T-cell (primary cell): ENCODE measurements at regions not wholly inside any gene's neighbourhood (a gene's known extent, or its start where the extent isn't known, plus 50 kb on each side); places are given as distances from the start of the nearest gene placed in this dataset.
"Not testable (repeated sequence)": the region's sequence is repeated elsewhere in the genome, so short reads cannot be mapped to it uniquely, and the experiment has no call there.

Experiments
- ATAC-seq, 4 experiments: fragments of 200-7000 bp in 3 of 4; fragments of 150-1000 bp in 1 of 4; cut with Tn5 transposase; replicated peaks in 1 of 4; 1 replicate in 3 of 4; 2 replicates in 1 of 4; pipeline ENCODE4 v1.10.0; 2021; ENCODE audit warnings: moderate library complexity in 3 of 4, mild to moderate bottlenecking in 2 of 4, moderate number of reproducible peaks in 1 of 4
- CTCF ChIA-PET, 2 donors: fragments of 300-600 bp; sonication (Branson Sonifier 250); formaldehyde crosslinking; loops; one replicate each; lab custom pipeline; 2022; ENCODE audit warnings: antibody characterized with exemption in 2 of 2; lab: Charles Lee
- POLR2A ChIA-PET, 2 donors: fragments of 300-600 bp; sonication (Branson Sonifier 250); formaldehyde crosslinking; loops; one replicate each; lab custom pipeline; 2022; ENCODE audit warnings: antibody characterized with exemption in 2 of 2; lab: Charles Lee
- DNase-seq, 35 experiments: peaks; one replicate each; pipeline versions ENCODE4 v3.0.0 to v3.0.0-alpha.2; 2013 to 2023
- H3K27ac ChIP-seq: one replicate; pipeline ENCODE4 v1.5.1; 2013; ENCODE audit warnings: low read length
- H3K27me3 ChIP-seq, 2 experiments: replicated peaks in 1 of 2; 1 replicate in 1 of 2; 2 replicates in 1 of 2; pipeline versions ENCODE4 v1.6.1 to v1.7.0; 2013; ENCODE audit warnings: low read length in 1 of 2, mixed read lengths in 1 of 2; ENCODE audit not compliant: control insufficient read depth in 2 of 2, insufficient read depth in 2 of 2; ENCODE audit errors: extremely low read depth in 1 of 2
- H3K36me3 ChIP-seq, 2 donors: 1 replicate in 1 of 2; 2 replicates in 1 of 2; pipeline versions ENCODE4 v1.6.1 to v1.7.0; 2013; ENCODE audit warnings: low read length in 1 of 2; ENCODE audit not compliant: control insufficient read depth in 2 of 2, insufficient read depth in 1 of 2; ENCODE audit errors: extremely low read depth in 1 of 2
- H3K4me1 ChIP-seq, 2 experiments: 1 replicate in 1 of 2; 2 replicates in 1 of 2; pipeline versions ENCODE4 v1.6.1 to v1.7.0; 2013; ENCODE audit warnings: low read length in 2 of 2, mixed read lengths in 1 of 2; ENCODE audit not compliant: insufficient read depth in 2 of 2, control insufficient read depth in 1 of 2; ENCODE audit errors: extremely low read depth in 1 of 2
- H3K4me3 ChIP-seq, 2 donors: 1 replicate in 1 of 2; 2 replicates in 1 of 2; pipeline versions ENCODE4 v1.5.1 to v1.7.0; 2013; ENCODE audit warnings: mild to moderate bottlenecking in 2 of 2, low read length in 1 of 2, moderate library complexity in 1 of 2; ENCODE audit not compliant: control insufficient read depth in 1 of 2; ENCODE audit errors: extremely low read depth in 1 of 2
- H3K9me3 ChIP-seq: 2 replicates; pipeline ENCODE4 v1.7.0; 2013
- H3K27ac Mint-ChIP-seq, 2 donors: one replicate each; pipeline ENCODE4 v1.8.0; 2020 to 2021; ENCODE audit warnings: mild to moderate bottlenecking in 2 of 2, mixed read lengths in 2 of 2
- H3K27me3 Mint-ChIP-seq, 2 donors: one replicate each; pipeline ENCODE4 v1.8.0; 2021 to 2022; ENCODE audit warnings: mixed read lengths in 2 of 2
- H3K36me3 Mint-ChIP-seq: one replicate; pipeline ENCODE4 v1.8.0; 2021; ENCODE audit warnings: mixed read lengths
- H3K4me1 Mint-ChIP-seq, 3 donors: one replicate each; pipeline ENCODE4 v1.8.0; 2020 to 2022; ENCODE audit warnings: mixed read lengths in 3 of 3, mild to moderate bottlenecking in 1 of 3
- H3K4me3 Mint-ChIP-seq, 3 donors: one replicate each; pipeline ENCODE4 v1.8.0; 2020 to 2022; ENCODE audit warnings: mild to moderate bottlenecking in 3 of 3, mixed read lengths in 3 of 3, moderate library complexity in 3 of 3
- H3K9me3 Mint-ChIP-seq, 3 donors: one replicate each; pipeline ENCODE4 v1.8.0; 2020 to 2022; ENCODE audit warnings: mixed read lengths in 3 of 3
- WGBS: methylation state at CpG from one replicate; pipeline ENCODE4 v1.1.5; 2013; ENCODE audit warnings: missing lambda C conversion rate; ENCODE audit not compliant: insufficient coverage; 5-methylcytosine and 5-hydroxymethylcytosine counted together

DNA sequence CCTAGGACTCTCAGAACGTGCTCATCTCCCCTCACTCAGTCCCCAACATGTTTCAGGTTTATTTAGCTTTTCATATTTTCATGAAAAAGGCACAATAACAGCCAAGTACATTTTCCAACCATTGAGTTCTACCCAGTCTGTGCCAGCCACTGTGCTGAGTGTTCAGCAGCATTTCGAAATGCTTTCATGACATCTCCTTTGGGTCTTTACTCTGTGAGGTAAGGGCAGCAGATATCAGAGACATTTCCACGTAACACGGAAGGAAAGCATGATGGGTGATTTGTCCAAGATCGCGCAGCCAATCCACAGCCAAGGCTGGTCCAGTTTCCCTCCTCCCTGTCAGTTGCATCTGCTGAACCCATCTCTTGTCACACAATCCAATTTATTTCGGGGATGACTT is 192.6 kb upstream of the IRF2BP2 start:
- H3K9me3 ChIP-seq, H3K4me1 ChIP-seq, H3K4me1 Mint-ChIP-seq, H3K27me3 Mint-ChIP-seq, H3K27ac ChIP-seq, POLR2A ChIA-PET, H3K36me3 ChIP-seq, H3K4me3 Mint-ChIP-seq, CTCF ChIA-PET, H3K27ac Mint-ChIP-seq, H3K4me3 ChIP-seq, H3K36me3 Mint-ChIP-seq, H3K27me3 ChIP-seq, ATAC-seq, H3K9me3 Mint-ChIP-seq, DNase-seq: not testable (repeated sequence)
- 89% methylated on average over 6 of the region's 7 CpGs for WGBS

DNA sequence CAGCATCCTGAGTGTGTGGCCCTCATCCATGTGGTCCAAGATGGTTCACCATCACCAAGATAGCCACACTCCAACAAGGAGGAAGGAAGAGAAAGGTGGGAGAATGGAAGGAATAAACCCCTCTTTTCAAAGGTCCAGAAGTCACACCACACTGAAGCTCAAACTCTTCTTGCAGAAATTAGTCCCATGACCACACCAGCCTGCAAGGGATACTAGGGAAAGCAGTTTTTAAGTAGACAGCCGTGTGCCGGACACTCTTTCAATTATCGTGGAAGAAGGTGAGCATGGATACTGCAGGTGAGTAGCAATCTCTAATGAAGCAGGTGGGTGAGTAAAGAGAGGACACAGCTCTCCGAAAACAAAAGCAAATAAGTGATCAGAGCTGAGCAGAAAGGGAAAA is 191.7 kb upstream of the IRF2BP2 start:
- DNase-seq, H3K9me3 ChIP-seq, H3K4me3 ChIP-seq, ATAC-seq, H3K27me3 Mint-ChIP-seq, H3K27ac ChIP-seq, H3K4me3 Mint-ChIP-seq, POLR2A ChIA-PET, H3K36me3 Mint-ChIP-seq, H3K27ac Mint-ChIP-seq, H3K9me3 Mint-ChIP-seq, H3K4me1 ChIP-seq, CTCF ChIA-PET, H3K36me3 ChIP-seq, H3K27me3 ChIP-seq, H3K4me1 Mint-ChIP-seq: not testable (repeated sequence)
- WGBS = no CpG with 5 or more reads among the region's 4 CpGs

DNA sequence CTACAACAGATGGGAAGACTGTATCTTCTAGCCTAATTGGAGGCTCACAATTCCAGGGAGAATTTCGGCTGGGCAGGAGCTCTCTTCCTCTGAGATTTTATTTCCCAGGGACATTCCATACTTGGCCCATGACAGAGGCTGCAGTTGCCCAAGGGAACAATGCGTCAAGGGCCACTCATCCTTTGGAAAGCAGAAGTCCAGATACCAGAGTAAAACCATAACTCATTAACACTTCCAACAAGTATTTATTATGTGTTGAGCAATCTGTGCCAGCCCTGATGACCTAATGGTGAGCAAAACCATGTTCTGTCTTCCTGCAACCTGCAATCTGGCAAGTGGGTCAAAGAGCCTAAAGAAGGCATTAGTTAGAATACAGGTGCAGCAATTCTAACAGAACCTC is 191.2 kb upstream of the IRF2BP2 start:
- H3K9me3 ChIP-seq, DNase-seq, H3K27ac Mint-ChIP-seq, H3K27me3 Mint-ChIP-seq, H3K9me3 Mint-ChIP-seq, H3K27me3 ChIP-seq, H3K27ac ChIP-seq, H3K4me1 ChIP-seq, H3K4me1 Mint-ChIP-seq, H3K4me3 Mint-ChIP-seq, CTCF ChIA-PET, H3K4me3 ChIP-seq, POLR2A ChIA-PET, ATAC-seq, H3K36me3 Mint-ChIP-seq, H3K36me3 ChIP-seq: not testable (repeated sequence)
- no CpG with 5 or more reads among the region's 2 CpGs for WGBS

DNA sequence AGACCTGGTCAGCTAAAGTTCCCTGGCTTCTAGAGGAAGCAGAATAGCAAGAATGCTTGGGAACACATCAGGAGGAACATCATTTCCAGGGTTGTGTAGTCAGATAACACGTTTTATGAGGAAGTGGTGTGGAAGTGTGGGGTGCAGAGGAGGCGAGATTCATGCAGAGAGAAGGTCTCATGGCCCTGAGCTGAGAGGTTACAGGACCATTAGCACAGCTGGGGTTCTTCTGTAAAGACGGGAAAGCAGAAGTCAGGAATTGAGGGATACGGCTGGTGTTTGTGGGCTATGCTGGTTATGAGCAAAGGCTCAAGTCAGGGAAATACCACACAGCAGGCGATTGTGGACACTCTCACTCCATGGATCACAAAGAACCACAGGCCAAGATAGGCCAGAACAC is 190.6 kb upstream of the IRF2BP2 start:
- CTCF ChIA-PET, ATAC-seq, H3K4me3 Mint-ChIP-seq, H3K27ac ChIP-seq, H3K9me3 Mint-ChIP-seq, H3K27ac Mint-ChIP-seq, H3K36me3 Mint-ChIP-seq, H3K36me3 ChIP-seq, POLR2A ChIA-PET, H3K27me3 ChIP-seq, H3K9me3 ChIP-seq, H3K4me3 ChIP-seq, H3K4me1 Mint-ChIP-seq, H3K4me1 ChIP-seq, H3K27me3 Mint-ChIP-seq, DNase-seq: not testable (repeated sequence)
- WGBS = 69% methylated on average over 2 of the region's 5 CpGs

DNA sequence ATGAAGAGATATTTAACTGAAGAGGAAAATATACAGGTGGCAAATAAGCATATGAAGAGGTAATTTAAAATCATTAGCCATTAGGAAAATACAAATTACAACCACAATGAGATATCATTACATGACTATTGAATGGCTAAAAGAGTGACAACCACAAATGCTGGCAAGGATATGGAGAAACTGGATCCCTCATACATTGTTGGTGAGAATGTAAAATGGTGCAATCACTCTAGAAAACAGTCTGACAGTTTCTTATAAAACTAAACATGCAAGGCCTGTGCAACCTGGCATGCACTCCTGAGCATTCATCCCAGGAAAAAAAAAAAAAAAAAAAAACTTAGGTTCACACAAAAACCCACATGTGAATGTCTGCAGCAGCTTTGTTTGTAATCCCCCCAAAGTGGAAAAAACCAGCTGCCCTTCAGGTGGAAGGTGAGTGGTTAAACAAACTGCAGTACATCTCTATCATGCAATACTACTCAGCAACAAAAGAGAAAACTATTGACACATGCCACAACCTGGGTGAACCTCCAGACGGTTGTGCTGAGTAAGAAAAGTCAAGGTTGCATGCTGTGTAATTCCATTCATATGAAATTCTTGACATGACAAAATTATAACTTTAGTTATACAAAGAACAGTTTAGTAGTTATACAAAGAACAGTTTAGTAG is 189.2 kb upstream of the IRF2BP2 start:
- WGBS = no CpG with 5 or more reads among the region's 1 CpG
- H3K9me3 Mint-ChIP-seq = not testable (repeated sequence)

DNA sequence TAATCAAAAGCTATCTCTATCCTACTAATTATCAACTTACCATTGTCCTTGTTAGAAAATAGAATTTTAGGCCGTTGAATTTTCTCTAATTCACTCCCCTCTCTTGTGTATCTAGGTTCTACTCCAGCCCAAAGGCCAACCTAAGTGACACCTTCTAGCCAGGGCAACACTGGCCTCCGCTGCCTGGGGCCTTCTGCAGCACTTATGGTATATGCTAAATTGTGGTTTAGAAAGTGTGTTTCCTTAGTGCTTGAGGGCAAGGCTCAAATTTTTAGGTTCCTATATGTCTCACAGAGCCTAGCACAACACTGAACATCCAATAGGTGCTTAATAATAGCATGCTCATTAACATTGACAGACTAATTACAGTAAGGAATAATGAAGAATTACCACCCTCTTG is 187.2 kb upstream of the IRF2BP2 start:
- H3K9me3 Mint-ChIP-seq, H3K4me3 ChIP-seq, H3K27ac ChIP-seq, H3K27ac Mint-ChIP-seq, H3K36me3 ChIP-seq, H3K27me3 Mint-ChIP-seq, CTCF ChIA-PET, POLR2A ChIA-PET, ATAC-seq, H3K9me3 ChIP-seq, H3K4me1 Mint-ChIP-seq, DNase-seq, H3K36me3 Mint-ChIP-seq, H3K4me1 ChIP-seq, H3K4me3 Mint-ChIP-seq, H3K27me3 ChIP-seq: not testable (repeated sequence)
- no CpG with 5 or more reads among the region's 2 CpGs for WGBS

More for the DNA sequence above, 189.2 kb upstream of the IRF2BP2 start:
- CTCF ChIA-PET, H3K36me3 ChIP-seq, ATAC-seq, H3K4me3 ChIP-seq, H3K4me1 ChIP-seq, H3K27ac Mint-ChIP-seq, H3K36me3 Mint-ChIP-seq, H3K9me3 ChIP-seq, H3K27me3 Mint-ChIP-seq, DNase-seq, H3K4me3 Mint-ChIP-seq, H3K4me1 Mint-ChIP-seq, H3K27me3 ChIP-seq, POLR2A ChIA-PET, H3K27ac ChIP-seq: not testable (repeated sequence)

DNA sequence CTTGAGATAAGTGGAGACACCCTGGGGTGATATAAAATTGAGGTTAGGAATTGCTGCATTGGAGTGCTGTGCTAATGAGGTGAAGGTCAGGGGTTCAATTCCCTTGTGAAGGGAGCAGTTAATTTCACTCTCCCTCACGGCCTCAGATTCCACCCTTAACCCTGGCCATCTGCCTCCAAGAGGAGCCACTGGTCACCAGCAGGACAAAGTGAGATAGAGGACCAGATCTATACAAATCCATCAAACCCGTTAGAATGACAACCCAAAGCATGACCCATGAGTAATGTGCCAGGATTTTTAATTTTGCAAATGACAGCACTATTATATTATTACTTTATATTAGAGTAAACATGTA is 186.4 kb upstream of the IRF2BP2 start:
- H3K9me3 ChIP-seq, DNase-seq, H3K27me3 Mint-ChIP-seq, POLR2A ChIA-PET, H3K27me3 ChIP-seq, H3K9me3 Mint-ChIP-seq, CTCF ChIA-PET, H3K36me3 Mint-ChIP-seq, H3K4me1 ChIP-seq, H3K36me3 ChIP-seq, H3K4me3 Mint-ChIP-seq, ATAC-seq, H3K4me1 Mint-ChIP-seq, H3K4me3 ChIP-seq, H3K27ac ChIP-seq, H3K27ac Mint-ChIP-seq: not testable (repeated sequence)
- no CpG with 5 or more reads among the region's 2 CpGs for WGBS
